K562 (cell line): ENCODE measurements at regions not wholly inside any gene's neighbourhood (a gene's known extent, or its start where the extent isn't known, plus 50 kb on each side); places are given as distances from the start of the nearest gene placed in this dataset.

Source experiments
- HDAC1 ChIP-seq, 2 experiments: fragments of 450-650 bp; IDR thresholded peaks; 2 replicates each; pipeline ENCODE4 v1.6.1; 2016 to 2017; ENCODE audit warnings: inconsistent platforms in 1 of 2, mild to moderate bottlenecking in 1 of 2, moderate library complexity in 1 of 2
- MYC ChIP-seq, 2 experiments: fragments of 250-450 bp in 1 of 2; sonication (Bioruptor Pico) in 1 of 2; IDR thresholded peaks; 2 replicates each; pipeline versions ENCODE4 v1.5.1 to v1.6.1; 2012 to 2021; ENCODE audit warnings: low read depth in 2 of 2, borderline replicate concordance in 1 of 2, improper control_type of control experiment in 1 of 2, low read length in 1 of 2, mild to moderate bottlenecking in 1 of 2, moderate library complexity in 1 of 2
- ZNF707 ChIP-seq: fragments of 250-450 bp; sonication (Bioruptor Pico); conservative IDR thresholded peaks from 2 replicates; pipeline ENCODE4 v1.8.0; 2022; ENCODE audit warnings: inconsistent platforms, mild to moderate bottlenecking, moderate library complexity
- ZSCAN32 ChIP-seq: fragments of 450-650 bp; formaldehyde crosslinking; IDR thresholded peaks from 2 replicates; pipeline ENCODE4 v1.4.0; 2020; ENCODE audit warnings: mild to moderate bottlenecking, moderate library complexity

GRCh38 chr9:87354147-87354546, 143.5 kb upstream of the DAPK1 start:
- no peak for TF ChIP-seq ZSCAN32
- no peak for TF ChIP-seq MYC (IDR thresholded peaks at IDR 0.05; ENCODE audit: low read depth, low read length)
- no peak for TF ChIP-seq MYC (CRISPR knock-in tag; IDR thresholded peaks at IDR 0.05; ENCODE audit: borderline replicate concordance, low read depth)
- TF ChIP-seq ZNF707 (CRISPR knock-in tag), result no peak
- TF ChIP-seq HDAC1 (IDR thresholded peaks at IDR 0.05), result no peak
